DMS153 treated with DMSO at 0.1 percent for 48 hours (cell line): ENCODE measurements at regions not wholly inside any gene's neighbourhood (a gene's known extent, or its start where the extent isn't known, plus 50 kb on each side); places are given as distances from the start of the nearest gene placed in this dataset.

ENCODE experiments used
- DNase-seq: peaks from one replicate; lab custom pipeline; 2025; ENCODE audit not compliant: unreplicated experiment; lab: John Stamatoyannopoulos, UW

DNA sequence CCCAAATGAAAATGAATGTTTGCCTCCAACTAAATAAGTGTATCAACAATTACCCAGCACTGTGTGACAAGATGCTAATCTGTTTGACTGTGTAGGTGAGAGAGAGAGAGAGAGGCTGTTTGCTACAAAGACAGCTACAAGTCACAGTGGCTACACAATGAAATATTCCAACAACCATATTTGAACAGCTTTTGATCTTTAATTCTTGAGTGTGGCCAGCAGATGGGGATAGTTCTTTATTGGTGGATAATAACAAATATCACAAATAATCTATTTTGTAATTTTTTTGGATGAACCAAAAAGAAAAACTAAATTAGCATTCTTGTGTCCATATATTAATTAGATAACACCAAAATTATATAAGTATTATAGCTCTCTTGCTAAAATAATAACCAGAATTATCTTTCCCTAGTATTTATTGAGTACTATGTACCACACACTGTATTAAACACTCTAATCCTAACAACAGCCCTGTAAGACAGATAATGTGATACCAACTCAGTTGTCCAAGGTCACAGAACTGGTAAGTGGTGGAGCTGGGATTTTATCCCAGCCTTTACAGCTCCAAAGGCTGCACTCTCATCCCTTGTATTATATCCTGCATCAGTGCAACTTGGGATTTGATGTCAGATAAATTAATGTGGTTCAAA is 61.9 kb upstream of the C3orf80 start:
- peak; percentile 34 for DNase-seq

DNA sequence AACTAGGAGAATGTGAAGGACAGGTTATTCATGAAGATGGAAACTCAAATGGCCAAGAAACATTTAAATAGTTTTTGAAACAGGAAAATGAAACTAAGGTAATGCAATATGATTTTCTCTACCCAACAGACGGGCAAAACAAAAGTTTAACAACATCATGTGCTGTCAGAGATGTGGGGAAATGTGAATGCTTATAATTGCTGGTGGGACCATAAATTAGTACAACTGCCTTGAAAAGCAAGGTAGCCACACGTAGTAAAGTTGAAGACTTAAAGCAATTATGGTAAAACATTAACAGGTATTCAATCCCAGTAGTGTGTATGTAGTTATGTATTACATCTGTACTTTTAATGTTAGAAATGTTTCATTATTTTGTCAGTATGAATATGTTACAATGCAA is 57.0 kb upstream of the C3orf80 start:
- DNase-seq, result no peak

- DNase-seq, result no peak
Observed at GRCh38 chr3:160169139-160169976, 55.9 kb upstream of the C3orf80 start.

DNA sequence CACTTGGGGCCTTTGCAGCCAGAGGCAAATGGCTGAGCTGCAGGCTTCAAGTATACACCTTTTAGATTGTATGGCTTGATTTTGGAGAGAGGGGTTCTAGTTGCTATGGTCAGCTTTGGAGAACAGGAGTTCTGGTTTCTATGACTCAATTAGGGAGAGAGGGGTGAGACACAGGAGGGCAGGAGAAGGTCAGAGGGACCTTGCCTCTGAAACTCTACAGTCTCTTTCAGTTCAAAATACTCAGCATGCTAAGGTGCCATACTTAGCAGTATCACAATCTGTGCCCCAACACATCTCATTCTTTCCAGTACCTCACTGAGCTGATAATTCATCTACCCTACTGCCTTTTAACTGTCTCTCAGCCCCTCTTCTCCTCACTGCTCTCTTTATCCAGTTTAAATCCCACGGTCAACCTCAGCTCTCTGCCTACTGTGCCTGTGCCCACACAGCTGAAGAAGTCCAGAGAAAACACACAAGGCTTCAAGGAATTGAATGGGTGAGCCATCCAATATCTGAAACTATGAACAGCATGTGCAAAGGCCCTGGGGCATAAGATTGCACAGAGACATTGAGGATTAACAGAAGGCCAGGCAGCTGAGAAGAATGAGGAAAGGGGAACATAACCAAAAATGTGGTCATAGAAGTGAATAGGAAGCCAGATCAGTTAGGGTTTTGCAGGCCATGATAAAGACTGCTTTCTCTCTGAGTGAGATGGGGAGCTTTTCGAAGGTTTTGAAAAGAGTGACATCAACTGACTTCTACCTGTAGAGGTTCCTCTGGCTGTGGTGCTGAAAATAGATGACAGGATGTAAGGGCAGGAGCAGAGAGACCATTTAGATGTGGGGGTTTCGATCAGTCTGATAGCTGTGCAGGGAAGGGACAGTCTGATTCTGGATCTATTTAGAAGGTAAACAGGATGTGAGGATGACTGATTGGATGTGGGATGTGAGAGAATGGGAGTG is 54.5 kb upstream of the C3orf80 start:
- DNase-seq, result no peak

GRCh38 chr3:160171813-160172212 is 53.4 kb upstream of the C3orf80 start:
- DNase-seq, result no peak

- no peak for DNase-seq
Observed at GRCh38 chr3:160174621-160175020, 50.6 kb upstream of the C3orf80 start.
